SK-N-SH (cell line): ENCODE measurements at regions not wholly inside any gene's neighbourhood (a gene's known extent, or its start where the extent isn't known, plus 50 kb on each side); places are given as distances from the start of the nearest gene placed in this dataset.

Experiments used
- CTCF ChIA-PET: fragments of 300-600, 350-600 bp; formaldehyde crosslinking; extraction: SDS; loops from one replicate; lab custom pipeline; 2021; lab: Yijun Ruan, JAX
- POLR2A ChIA-PET: fragments of 350-600 bp; sonication (Branson Sonifier 250); formaldehyde crosslinking; extraction: SDS; loops from one replicate; lab custom pipeline; 2020; ENCODE audit warnings: antibody characterized with exemption, inconsistent platforms; lab: Yijun Ruan, JAX
- DNase-seq: peaks from one replicate; pipeline ENCODE4 v3.0.0; 2012
- H2AFZ ChIP-seq: fragments of 200-600 bp; sonication (generic); 2 replicates; pipeline ENCODE4 v1.8.1; 2016; ENCODE audit warnings: antibody characterized with exemption, mild to moderate bottlenecking, low read depth
- H3F3A ChIP-seq: fragments of 200-600 bp; sonication (generic); replicated peaks from 2 replicates; pipeline ENCODE3; 2016; ENCODE audit warnings: antibody characterized with exemption, mild to moderate bottlenecking; ENCODE audit not compliant: insufficient read depth
- H3K27ac ChIP-seq, 2 experiments: fragments of 200-500 bp in 1 of 2; fragments of 200-600 bp in 1 of 2; sonication (Bioruptor generic) in 1 of 2; sonication (generic), shearing (Covaris generic) in 1 of 2; 2 replicates each; pipeline versions ENCODE4 v1.5.1 to v1.6.1; 2014 to 2016; ENCODE audit warnings: low read depth in 2 of 2, inconsistent platforms in 1 of 2, low read length in 1 of 2, mild to moderate bottlenecking in 1 of 2, mixed read lengths in 1 of 2
- H3K27me3 ChIP-seq: fragments of 200-600 bp; sonication (generic), shearing (Covaris generic); 2 replicates; pipeline ENCODE4 v1.6.1; 2016; ENCODE audit warnings: mixed run types; ENCODE audit not compliant: insufficient read depth
- H3K36me3 ChIP-seq, 2 experiments: fragments of 200-500 bp in 1 of 2; fragments of 200-600 bp in 1 of 2; sonication (Bioruptor generic) in 1 of 2; sonication (generic) in 1 of 2; replicated peaks in 1 of 2; 2 replicates each; pipeline versions ENCODE3 to v1.5.1; 2014 to 2016; ENCODE audit warnings: low read length in 1 of 2, mild to moderate bottlenecking in 1 of 2; ENCODE audit not compliant: insufficient read depth in 2 of 2, control insufficient read depth in 1 of 2
- H3K4me1 ChIP-seq, 2 experiments: fragments of 200-500 bp in 1 of 2; fragments of 200-600 bp in 1 of 2; sonication (Bioruptor generic) in 1 of 2; sonication (generic), shearing (Covaris generic) in 1 of 2; 2 replicates each; pipeline versions ENCODE4 v1.5.1 to v1.6.1; 2014 to 2016; ENCODE audit warnings: low read depth in 1 of 2, low read length in 1 of 2, mixed run types in 1 of 2; ENCODE audit not compliant: insufficient read depth in 2 of 2, control insufficient read depth in 1 of 2
- H3K4me2 ChIP-seq: fragments of 200-600 bp; sonication (generic), shearing (Covaris generic); 2 replicates; pipeline ENCODE4 v1.6.1; 2017; ENCODE audit warnings: mixed run types
- H3K4me3 ChIP-seq, 2 experiments: fragments of 200-500 bp in 1 of 2; fragments of 200-600 bp in 1 of 2; sonication (Bioruptor generic) in 1 of 2; sonication (generic), shearing (Covaris generic) in 1 of 2; 2 replicates each; pipeline versions ENCODE4 v1.5.1 to v1.8.1; 2014 to 2016; ENCODE audit warnings: low read depth in 2 of 2, inconsistent platforms in 1 of 2, low read length in 1 of 2, mild to moderate bottlenecking in 1 of 2, mixed read lengths in 1 of 2, moderate library complexity in 1 of 2
- H3K79me2 ChIP-seq: fragments of 200-600 bp; sonication (generic); 2 replicates; pipeline ENCODE4 v1.8.1; 2017; ENCODE audit warnings: mild to moderate bottlenecking; ENCODE audit not compliant: insufficient read depth
- H3K9ac ChIP-seq: fragments of 200-600 bp; sonication (generic); 2 replicates; pipeline ENCODE4 v1.6.1; 2017; ENCODE audit warnings: mixed run types
- H3K9me2 ChIP-seq: fragments of 200-600 bp; sonication (generic); 2 replicates; pipeline ENCODE4 v1.6.1; 2017; ENCODE audit warnings: mixed run types
- H3K9me3 ChIP-seq: fragments of 200-600 bp; sonication (generic); 2 replicates; pipeline ENCODE4 v1.6.1; 2017; ENCODE audit warnings: mixed run types, mild to moderate bottlenecking, moderate library complexity
- H4K20me1 ChIP-seq: fragments of 200-600 bp; sonication (generic); 2 replicates; pipeline ENCODE4 v1.6.1; 2017; ENCODE audit warnings: mild to moderate bottlenecking, mixed run types; ENCODE audit not compliant: insufficient read depth
- ELF1 ChIP-seq: IDR thresholded peaks from 2 replicates; pipeline ENCODE4 v1.4.0; 2012
- EP300 ChIP-seq, 2 experiments: IDR thresholded peaks; 2 replicates each; pipeline versions ENCODE4 v1.4.0 to v1.6.1; 2012; ENCODE audit warnings: borderline replicate concordance in 1 of 2, low read depth in 1 of 2, low read length in 1 of 2
- JUND ChIP-seq: IDR thresholded peaks from 2 replicates; pipeline ENCODE4 v1.4.0; 2012
- MEF2A ChIP-seq: IDR thresholded peaks from 2 replicates; pipeline ENCODE4 v1.4.0; 2012; ENCODE audit warnings: low read depth, borderline replicate concordance
- MXI1 ChIP-seq: IDR thresholded peaks from 2 replicates; pipeline ENCODE4 v1.6.1; 2012; ENCODE audit warnings: mild to moderate bottlenecking, low read depth, low read length, improper control_type of control experiment
- NRF1 ChIP-seq: IDR thresholded peaks from 2 replicates; pipeline ENCODE4 v1.6.1; 2012; ENCODE audit warnings: low read depth, mild to moderate bottlenecking, low read length
- RAD21 ChIP-seq: IDR thresholded peaks from 2 replicates; pipeline ENCODE4 v1.6.1; 2012; ENCODE audit warnings: mild to moderate bottlenecking, low read length
- WGBS: methylation state at CpG from one replicate; pipeline ENCODE4 v1.1.6; 2017; ENCODE audit warnings: low lambda C conversion rate; 5-methylcytosine and 5-hydroxymethylcytosine counted together
- TF ChIP-seq, protein P1 (sequence below): IDR thresholded peaks from 2 replicates; pipeline ENCODE4 v1.4.0; 2012; ENCODE audit warnings: low read depth
- TF ChIP-seq, protein P2 (sequence below): IDR thresholded peaks from 2 replicates; pipeline ENCODE4; 2012
- TF ChIP-seq, protein P3 (sequence below): fragments of 150-350 bp; IDR thresholded peaks from 2 replicates; pipeline ENCODE4 v1.6.1; 2017; ENCODE audit warnings: antibody characterized with exemption, low read length, low read depth, borderline replicate concordance
- TF ChIP-seq, protein P4 (sequence below): fragments of 200-600 bp; sonication (generic); IDR thresholded peaks from 2 replicates; pipeline ENCODE4 v1.6.1; 2017; ENCODE audit warnings: antibody characterized with exemption, mild to moderate bottlenecking, moderate library complexity
- TF ChIP-seq, protein P5 (sequence below): IDR thresholded peaks from 2 replicates; pipeline ENCODE4 v1.6.1; 2012; ENCODE audit warnings: mild to moderate bottlenecking, low read depth, low read length, moderate library complexity

- Histone ChIP-seq H3F3A (no peaks in the 10 kb centered on the region), H3K4me3 (no peak overlapping the region), H3K9ac (no peak overlapping the region), H3K9me3 (no peaks in the 10 kb centered on the region), H3K9me2 (no peaks in the 10 kb centered on the region), H3K27ac (no peak overlapping the region), H4K20me1 (no peaks in the 10 kb centered on the region), H2AFZ (no peak overlapping the region), H3K79me2 (no peaks in the 10 kb centered on the region), H3K4me2 (no peak overlapping the region)
- ChIA-PET CTCF (interaction anchor here (1.3 kb wide), 1 partner anchor 72 kb away, joined by 4 read pairs; no protein-coding TSS in a partner anchor), POLR2A (no interaction called here)
- WGBS = 83% methylated on average over 5 of the region's 5 CpGs
- DNase-seq = no peak
- TF ChIP-seq, protein P1, sequence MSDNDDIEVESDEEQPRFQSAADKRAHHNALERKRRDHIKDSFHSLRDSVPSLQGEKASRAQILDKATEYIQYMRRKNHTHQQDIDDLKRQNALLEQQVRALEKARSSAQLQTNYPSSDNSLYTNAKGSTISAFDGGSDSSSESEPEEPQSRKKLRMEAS = no peak
- TF ChIP-seq EP300 (IDR thresholded peaks at IDR 0.05; ENCODE audit: borderline replicate concordance in 1 of 2, low read depth in 1 of 2, low read length in 1 of 2) = no peak
- TF ChIP-seq RAD21 = no peak
- TF ChIP-seq, protein P2, sequence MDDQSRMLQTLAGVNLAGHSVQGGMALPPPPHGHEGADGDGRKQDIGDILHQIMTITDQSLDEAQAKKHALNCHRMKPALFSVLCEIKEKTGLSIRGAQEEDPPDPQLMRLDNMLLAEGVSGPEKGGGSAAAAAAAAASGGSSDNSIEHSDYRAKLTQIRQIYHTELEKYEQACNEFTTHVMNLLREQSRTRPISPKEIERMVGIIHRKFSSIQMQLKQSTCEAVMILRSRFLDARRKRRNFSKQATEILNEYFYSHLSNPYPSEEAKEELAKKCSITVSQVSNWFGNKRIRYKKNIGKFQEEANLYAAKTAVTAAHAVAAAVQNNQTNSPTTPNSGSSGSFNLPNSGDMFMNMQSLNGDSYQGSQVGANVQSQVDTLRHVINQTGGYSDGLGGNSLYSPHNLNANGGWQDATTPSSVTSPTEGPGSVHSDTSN = no peak
- TF ChIP-seq, all 33 proteins: peak for 0
- Histone ChIP-seq H3K27me3 (no peaks in the 10 kb centered on the region; the same call in 1 of the 2 replicates), H3K4me1 (no peaks in the 10 kb centered on the region; a peak in 1 of 4 replicates), H3K36me3 (no peaks in the 10 kb centered on the region)
Measured at GRCh38 chr17:72212041-72212440, 91.2 kb downstream of the SOX9 start.

DNA sequence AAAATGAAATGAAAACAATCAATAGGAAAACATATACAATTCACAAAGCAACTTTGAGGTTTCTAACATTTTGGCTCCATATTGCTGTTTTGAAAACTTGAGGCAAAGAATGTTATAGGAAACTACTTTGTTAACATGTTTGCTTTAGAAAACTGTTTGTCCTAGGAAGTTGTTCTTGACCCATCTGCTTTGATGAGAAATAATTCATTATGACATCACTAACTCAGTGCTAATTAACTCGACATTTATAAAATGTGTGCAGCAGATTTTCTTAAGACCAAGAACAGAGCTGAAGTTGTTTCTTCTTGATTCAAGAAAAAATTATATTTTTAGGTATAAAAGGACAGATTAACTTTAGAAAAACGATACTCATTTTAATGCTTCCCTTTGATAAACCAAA, 94.7 kb downstream of the SOX9 start:
- Histone ChIP-seq H3K79me2 (no peaks in the 10 kb centered on the region), H3K27me3 (peaks cover 12% of the 10 kb centered on the region; the same call in 1 of the 2 replicates), H3K36me3 (no peaks in the 10 kb centered on the region), H3K4me3 (no peak overlapping the region), H3K9me2 (no peaks in the 10 kb centered on the region), H3K4me1 (peaks cover 0 to 10% of the 10 kb centered on the region in 2 experiments; a peak in 1 of 4 replicates), H3K9me3 (no peaks in the 10 kb centered on the region), H4K20me1 (no peaks in the 10 kb centered on the region), H3K9ac (no peak overlapping the region), H3K4me2 (no peak overlapping the region), H3K27ac (no peak overlapping the region), H2AFZ (no peak overlapping the region), H3F3A (no peaks in the 10 kb centered on the region)
- CTCF ChIA-PET = no interaction called here
- no peak for TF ChIP-seq RAD21
- TF ChIP-seq NRF1 = no peak
- TF ChIP-seq, protein P3, sequence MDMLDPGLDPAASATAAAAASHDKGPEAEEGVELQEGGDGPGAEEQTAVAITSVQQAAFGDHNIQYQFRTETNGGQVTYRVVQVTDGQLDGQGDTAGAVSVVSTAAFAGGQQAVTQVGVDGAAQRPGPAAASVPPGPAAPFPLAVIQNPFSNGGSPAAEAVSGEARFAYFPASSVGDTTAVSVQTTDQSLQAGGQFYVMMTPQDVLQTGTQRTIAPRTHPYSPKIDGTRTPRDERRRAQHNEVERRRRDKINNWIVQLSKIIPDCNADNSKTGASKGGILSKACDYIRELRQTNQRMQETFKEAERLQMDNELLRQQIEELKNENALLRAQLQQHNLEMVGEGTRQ = no peak
- WGBS = 7% methylated on average over 2 of the region's 2 CpGs
- POLR2A ChIA-PET = no interaction called here
- no peak for DNase-seq

- Histone ChIP-seq H3K4me3 (no peak overlapping the region), H3K9me3 (no peaks in the 10 kb centered on the region), H3K79me2 (no peaks in the 10 kb centered on the region), H4K20me1 (no peaks in the 10 kb centered on the region), H3F3A (no peaks in the 10 kb centered on the region), H3K27ac (no peak overlapping the region), H3K9me2 (no peaks in the 10 kb centered on the region), H3K27me3 (peaks cover 12% of the 10 kb centered on the region; the same call in 1 of the 2 replicates), H3K4me2 (no peak overlapping the region), H2AFZ (no peak overlapping the region), H3K4me1 (peaks cover 0 to 10% of the 10 kb centered on the region in 2 experiments; a peak in 1 of 4 replicates), H3K36me3 (no peaks in the 10 kb centered on the region), H3K9ac (no peak overlapping the region)
- DNase-seq = no peak
- CTCF ChIA-PET = no interaction called here
- POLR2A ChIA-PET = no interaction called here
- WGBS = 86% methylated on average over 7 of the region's 7 CpGs
- TF ChIP-seq, protein P2 = no peak
- no peak for TF ChIP-seq JUND
- TF ChIP-seq EP300 (IDR thresholded peaks at IDR 0.05; ENCODE audit: borderline replicate concordance in 1 of 2, low read depth in 1 of 2, low read length in 1 of 2) = no peak
- TF ChIP-seq, protein P4, sequence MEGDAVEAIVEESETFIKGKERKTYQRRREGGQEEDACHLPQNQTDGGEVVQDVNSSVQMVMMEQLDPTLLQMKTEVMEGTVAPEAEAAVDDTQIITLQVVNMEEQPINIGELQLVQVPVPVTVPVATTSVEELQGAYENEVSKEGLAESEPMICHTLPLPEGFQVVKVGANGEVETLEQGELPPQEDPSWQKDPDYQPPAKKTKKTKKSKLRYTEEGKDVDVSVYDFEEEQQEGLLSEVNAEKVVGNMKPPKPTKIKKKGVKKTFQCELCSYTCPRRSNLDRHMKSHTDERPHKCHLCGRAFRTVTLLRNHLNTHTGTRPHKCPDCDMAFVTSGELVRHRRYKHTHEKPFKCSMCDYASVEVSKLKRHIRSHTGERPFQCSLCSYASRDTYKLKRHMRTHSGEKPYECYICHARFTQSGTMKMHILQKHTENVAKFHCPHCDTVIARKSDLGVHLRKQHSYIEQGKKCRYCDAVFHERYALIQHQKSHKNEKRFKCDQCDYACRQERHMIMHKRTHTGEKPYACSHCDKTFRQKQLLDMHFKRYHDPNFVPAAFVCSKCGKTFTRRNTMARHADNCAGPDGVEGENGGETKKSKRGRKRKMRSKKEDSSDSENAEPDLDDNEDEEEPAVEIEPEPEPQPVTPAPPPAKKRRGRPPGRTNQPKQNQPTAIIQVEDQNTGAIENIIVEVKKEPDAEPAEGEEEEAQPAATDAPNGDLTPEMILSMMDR = no peak
- no peak for TF ChIP-seq MXI1
- no peak for TF ChIP-seq ELF1
- TF ChIP-seq MEF2A = no peak
- TF ChIP-seq, protein P5, sequence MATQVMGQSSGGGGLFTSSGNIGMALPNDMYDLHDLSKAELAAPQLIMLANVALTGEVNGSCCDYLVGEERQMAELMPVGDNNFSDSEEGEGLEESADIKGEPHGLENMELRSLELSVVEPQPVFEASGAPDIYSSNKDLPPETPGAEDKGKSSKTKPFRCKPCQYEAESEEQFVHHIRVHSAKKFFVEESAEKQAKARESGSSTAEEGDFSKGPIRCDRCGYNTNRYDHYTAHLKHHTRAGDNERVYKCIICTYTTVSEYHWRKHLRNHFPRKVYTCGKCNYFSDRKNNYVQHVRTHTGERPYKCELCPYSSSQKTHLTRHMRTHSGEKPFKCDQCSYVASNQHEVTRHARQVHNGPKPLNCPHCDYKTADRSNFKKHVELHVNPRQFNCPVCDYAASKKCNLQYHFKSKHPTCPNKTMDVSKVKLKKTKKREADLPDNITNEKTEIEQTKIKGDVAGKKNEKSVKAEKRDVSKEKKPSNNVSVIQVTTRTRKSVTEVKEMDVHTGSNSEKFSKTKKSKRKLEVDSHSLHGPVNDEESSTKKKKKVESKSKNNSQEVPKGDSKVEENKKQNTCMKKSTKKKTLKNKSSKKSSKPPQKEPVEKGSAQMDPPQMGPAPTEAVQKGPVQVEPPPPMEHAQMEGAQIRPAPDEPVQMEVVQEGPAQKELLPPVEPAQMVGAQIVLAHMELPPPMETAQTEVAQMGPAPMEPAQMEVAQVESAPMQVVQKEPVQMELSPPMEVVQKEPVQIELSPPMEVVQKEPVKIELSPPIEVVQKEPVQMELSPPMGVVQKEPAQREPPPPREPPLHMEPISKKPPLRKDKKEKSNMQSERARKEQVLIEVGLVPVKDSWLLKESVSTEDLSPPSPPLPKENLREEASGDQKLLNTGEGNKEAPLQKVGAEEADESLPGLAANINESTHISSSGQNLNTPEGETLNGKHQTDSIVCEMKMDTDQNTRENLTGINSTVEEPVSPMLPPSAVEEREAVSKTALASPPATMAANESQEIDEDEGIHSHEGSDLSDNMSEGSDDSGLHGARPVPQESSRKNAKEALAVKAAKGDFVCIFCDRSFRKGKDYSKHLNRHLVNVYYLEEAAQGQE = no peak
Measured at GRCh38 chr17:72215928-72216327, 95.1 kb downstream of the SOX9 start.
